Lung (tissue), 11 donors: ENCODE measurements at regions not wholly inside any gene's neighbourhood (a gene's known extent, or its start where the extent isn't known, plus 50 kb on each side); places are given as distances from the start of the nearest gene placed in this dataset.
A peak's percentile ranks its signal among the peaks of the same experiment; 100 is the strongest.

Experiments
- ATAC-seq: fragments of 200-7000 bp; cut with Tn5 transposase; one replicate; pipeline ENCODE4 v1.9.1; 2020; ENCODE audit warnings: moderate number of reproducible peaks; ENCODE audit not compliant: insufficient read depth, low FRiP score
- DNase-seq, 3 donors: peaks; one replicate each; pipeline ENCODE4 v3.0.0-alpha.2; 2013 to 2017
- H3K27ac ChIP-seq, 2 donors: one replicate each; pipeline ENCODE4 v1.5.1; 2013; ENCODE audit warnings: mild to moderate bottlenecking in 2 of 2, moderate library complexity in 2 of 2, control low read depth in 1 of 2, inconsistent platforms in 1 of 2, low read depth in 1 of 2, low read length in 1 of 2
- H3K27me3 ChIP-seq, 3 donors: one replicate each; pipeline ENCODE4 v1.5.1; 2013; ENCODE audit warnings: low read length in 2 of 3; ENCODE audit not compliant: control insufficient read depth in 3 of 3, insufficient read depth in 3 of 3
- H3K36me3 ChIP-seq, 4 donors: one replicate each; pipeline ENCODE4 v1.5.1; 2013; ENCODE audit warnings: low read length in 4 of 4, mild to moderate bottlenecking in 1 of 4, moderate library complexity in 1 of 4; ENCODE audit not compliant: control insufficient read depth in 4 of 4, insufficient read depth in 4 of 4
- H3K4me1 ChIP-seq, 5 donors: one replicate each; pipeline ENCODE4 v1.5.1; 2013; ENCODE audit warnings: low read length in 5 of 5, mild to moderate bottlenecking in 2 of 5, moderate library complexity in 1 of 5; ENCODE audit not compliant: control insufficient read depth in 5 of 5, insufficient read depth in 5 of 5
- H3K4me3 ChIP-seq: one replicate; pipeline ENCODE4 v1.5.1; 2013; ENCODE audit warnings: mild to moderate bottlenecking, control low read depth, moderate library complexity
- H3K9ac ChIP-seq, 2 donors: one replicate each; pipeline ENCODE4 v1.5.1; 2013; ENCODE audit warnings: low read length in 2 of 2, control low read depth in 1 of 2; ENCODE audit not compliant: insufficient read depth in 1 of 2
- H3K9me3 ChIP-seq, 4 donors: one replicate each; pipeline ENCODE4 v1.5.1; 2013; ENCODE audit warnings: low read length in 3 of 4, mild to moderate bottlenecking in 1 of 4, moderate library complexity in 1 of 4; ENCODE audit not compliant: control insufficient read depth in 4 of 4, insufficient read depth in 3 of 4
- WGBS, 2 donors: extraction: QIAGEN DNeasy Blood & Tissue Kit; methylation state at CpG; one replicate each; pipeline ENCODE4 v1.1.7; 2013; 5-methylcytosine and 5-hydroxymethylcytosine counted together
- TF ChIP-seq, protein P1 (sequence below): IDR thresholded peaks from 2 replicates; pipeline ENCODE4 v1.5.1; 2012; ENCODE audit warnings: mild to moderate bottlenecking; ENCODE audit errors: control extremely low read depth, extremely low read depth
- donor health status: control.
- donor health status: control.
- donor health status: Bipolar disorder and iron deficiency.
- donor health status: healthy.
- donor health status: DM: yes; HTN: yes; CAD: no.

DNA sequence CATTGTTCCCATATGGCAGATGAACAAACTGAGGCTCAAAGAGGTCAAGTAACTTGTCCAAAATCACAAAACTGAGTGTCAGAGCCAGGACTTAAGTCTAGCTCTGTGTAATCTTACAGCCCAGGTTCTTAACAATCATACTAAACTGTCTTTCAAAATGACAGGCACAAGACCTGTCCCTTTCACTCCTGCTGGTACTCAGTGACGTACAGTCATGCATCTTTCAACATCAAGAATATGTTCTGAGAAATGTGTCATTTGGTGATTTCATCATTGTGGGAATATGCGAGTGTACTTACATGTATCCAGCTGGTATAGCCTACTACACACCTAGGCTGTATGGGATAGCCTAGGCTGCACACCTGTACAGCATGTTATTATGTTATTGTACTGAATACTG lies 646.8 kb upstream of the WWC1 start:
- Histone ChIP-seq H3K27me3 (no peaks in the 10 kb centered on the region), H3K36me3 (no peaks in the 10 kb centered on the region)
- 82 to 85% methylated on average over 2 of the region's 2 CpGs for WGBS, 2 donors

DNA sequence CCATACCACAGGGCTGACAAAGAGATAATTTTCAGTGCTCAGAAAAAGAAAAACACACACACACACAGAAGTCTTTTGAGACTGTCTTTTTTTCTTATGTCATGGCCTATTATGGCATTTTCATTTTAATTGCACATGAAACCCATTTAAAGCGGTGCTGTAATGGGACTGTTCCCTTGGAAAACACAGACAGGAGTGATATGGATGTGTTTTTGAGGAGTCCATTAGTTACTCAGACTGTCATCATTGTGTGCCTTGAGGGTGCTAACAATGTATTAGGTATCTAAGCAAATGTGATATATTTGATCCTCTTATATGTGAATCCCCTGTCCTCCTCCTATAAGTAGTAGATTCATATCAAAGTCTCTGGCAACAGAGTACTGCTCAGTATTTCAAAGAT lies 642.0 kb upstream of the WWC1 start:
- TF ChIP-seq, protein P1, sequence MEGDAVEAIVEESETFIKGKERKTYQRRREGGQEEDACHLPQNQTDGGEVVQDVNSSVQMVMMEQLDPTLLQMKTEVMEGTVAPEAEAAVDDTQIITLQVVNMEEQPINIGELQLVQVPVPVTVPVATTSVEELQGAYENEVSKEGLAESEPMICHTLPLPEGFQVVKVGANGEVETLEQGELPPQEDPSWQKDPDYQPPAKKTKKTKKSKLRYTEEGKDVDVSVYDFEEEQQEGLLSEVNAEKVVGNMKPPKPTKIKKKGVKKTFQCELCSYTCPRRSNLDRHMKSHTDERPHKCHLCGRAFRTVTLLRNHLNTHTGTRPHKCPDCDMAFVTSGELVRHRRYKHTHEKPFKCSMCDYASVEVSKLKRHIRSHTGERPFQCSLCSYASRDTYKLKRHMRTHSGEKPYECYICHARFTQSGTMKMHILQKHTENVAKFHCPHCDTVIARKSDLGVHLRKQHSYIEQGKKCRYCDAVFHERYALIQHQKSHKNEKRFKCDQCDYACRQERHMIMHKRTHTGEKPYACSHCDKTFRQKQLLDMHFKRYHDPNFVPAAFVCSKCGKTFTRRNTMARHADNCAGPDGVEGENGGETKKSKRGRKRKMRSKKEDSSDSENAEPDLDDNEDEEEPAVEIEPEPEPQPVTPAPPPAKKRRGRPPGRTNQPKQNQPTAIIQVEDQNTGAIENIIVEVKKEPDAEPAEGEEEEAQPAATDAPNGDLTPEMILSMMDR: no peak
- Histone ChIP-seq H3K4me3 (no peak overlapping the region), H3K4me1 (no peaks in the 10 kb centered on the region), H3K27ac (no peak overlapping the region), H3K27me3 (no peaks in the 10 kb centered on the region), H3K9me3 (no peaks in the 10 kb centered on the region), H3K9ac (no peak overlapping the region), H3K36me3 (no peaks in the 10 kb centered on the region)
- WGBS, 2 donors: 96 to 99% methylated on average over 1 of the region's 1 CpG
- ATAC-seq (no peak), DNase-seq (no peak)

More for the DNA sequence above, 646.8 kb upstream of the WWC1 start:
- H3K9me3 ChIP-seq: no peaks in the 10 kb centered on the region
- no peak for DNase-seq
- H3K9ac ChIP-seq: no peak overlapping the region
- H3K27ac ChIP-seq: no peak overlapping the region
- peaks cover 0 to 14% (median 0%) of the 10 kb centered on the region in 5 donors for H3K4me1 ChIP-seq
- no peak overlapping the region for H3K4me3 ChIP-seq
- no peak for ATAC-seq
- TF ChIP-seq, protein P1: no peak

DNA sequence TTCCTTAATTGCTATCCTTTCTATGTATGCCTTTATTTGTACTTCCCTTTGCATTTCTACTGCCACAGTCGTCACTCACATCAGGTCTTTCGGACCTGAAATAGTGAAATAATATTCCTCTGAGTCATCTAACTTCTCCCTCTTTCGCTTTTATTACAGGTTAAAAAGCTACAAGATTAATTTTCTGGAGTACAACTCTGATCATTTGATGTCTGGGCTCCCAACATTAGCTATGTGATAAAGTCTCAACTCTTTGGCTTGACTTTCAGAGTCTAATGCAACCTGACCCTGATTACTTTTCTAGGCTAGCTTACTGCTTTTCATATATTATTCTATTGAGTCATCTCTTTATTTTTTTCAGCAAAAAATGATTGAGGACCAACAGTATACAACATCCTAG lies 638.8 kb upstream of the WWC1 start:
- Histone ChIP-seq H3K9me3 (peaks cover 0 to 5% (median 0%) of the 10 kb centered on the region in 4 donors), H3K36me3 (no peaks in the 10 kb centered on the region), H3K27ac (no peak overlapping the region), H3K4me3 (no peak overlapping the region), H3K4me1 (no peaks in the 10 kb centered on the region), H3K9ac (no peak overlapping the region), H3K27me3 (no peaks in the 10 kb centered on the region)
- no peak for DNase-seq
- TF ChIP-seq, protein P1: no peak
- no peak for ATAC-seq
- WGBS, 2 donors: 73 to 85% methylated on average over 3 of the region's 3 CpGs

DNA sequence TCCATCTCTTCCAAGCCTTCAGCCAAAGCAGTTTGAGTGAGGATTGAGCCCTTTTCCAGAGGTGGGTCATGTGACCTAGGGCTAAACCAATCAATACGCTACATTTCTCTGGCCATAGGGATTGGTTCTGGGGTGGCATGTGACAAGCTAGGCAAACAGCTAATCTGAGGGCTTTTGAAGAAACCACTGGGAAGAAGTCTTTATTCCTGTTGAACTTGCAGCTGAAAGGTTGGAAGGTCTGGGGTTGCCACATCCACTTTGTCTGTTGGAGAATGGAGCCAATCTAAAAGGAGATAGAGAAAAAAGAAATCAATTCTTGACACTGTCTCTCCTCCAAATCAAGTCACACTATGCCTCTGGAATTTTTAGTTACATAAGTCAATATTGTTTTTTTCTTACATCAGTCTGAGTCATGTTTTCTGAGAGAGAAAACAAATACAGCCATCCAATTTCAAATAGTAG lies 637.8 kb upstream of the WWC1 start:
- H3K9ac ChIP-seq: no peak overlapping the region
- peaks cover 0 to 5% (median 0%) of the 10 kb centered on the region in 4 donors for H3K9me3 ChIP-seq
- ATAC-seq: no peak
- H3K27ac ChIP-seq: peak overlapping the region in 1 of 2 donors; percentile 33
- no peaks in the 10 kb centered on the region for H3K36me3 ChIP-seq
- no peak overlapping the region for H3K4me3 ChIP-seq
- H3K27me3 ChIP-seq: no peaks in the 10 kb centered on the region
- DNase-seq: no peak
- 95 to 97% methylated on average over 1 of the region's 1 CpG for WGBS, 2 donors
- TF ChIP-seq, protein P1: no peak
- H3K4me1 ChIP-seq: no peaks in the 10 kb centered on the region
